ENCODE measurements at regions not wholly inside any gene's neighbourhood (a gene's known extent, or its start where the extent isn't known, plus 50 kb on each side); places are given as distances from the start of the nearest gene placed in this dataset.

GRCh38 chr12:5197131-5197530, 153.5 kb downstream of the KCNA5 start:
- Histone ChIP-seq H3K4me3 (no peak overlapping the region), H3K27me3 (no peaks in the 10 kb centered on the region), H3K27ac (no peak overlapping the region), H3K9me3 (no peaks in the 10 kb centered on the region), H3K4me1 (ENCODE audit: insufficient read depth) (no peaks in the 10 kb centered on the region), H3K36me3 (no peaks in the 10 kb centered on the region)
- WGBS, 3 donors, result 11 to 26% (median 18%) methylated on average over 1 of the region's 1 CpG
- DNase-seq, result no peak
- TF ChIP-seq CTCF (IDR thresholded peaks at IDR 0.05) (no peak), EP300 (IDR thresholded peaks at IDR 0.05) (no peak), POLR2A (IDR thresholded peaks at IDR 0.05) (no peak)
- intact Hi-C loops (cut with DNase I), result no loop called here

- H3K27ac ChIP-seq, result no peak overlapping the region
- H3K4me1 ChIP-seq (ENCODE audit: insufficient read depth), result no peaks in the 10 kb centered on the region
- TF ChIP-seq EP300 (IDR thresholded peaks at IDR 0.05) (no peak), POLR2A (IDR thresholded peaks at IDR 0.05) (no peak), CTCF (IDR thresholded peaks at IDR 0.05) (no peak)
- no peak overlapping the region for H3K4me3 ChIP-seq
- no peak for DNase-seq
- intact Hi-C loops (cut with DNase I), result no loop called here
- 68 to 73% (median 70%) methylated on average over 2 of the region's 2 CpGs for WGBS, 3 donors
- no peaks in the 10 kb centered on the region for H3K36me3 ChIP-seq
- no peaks in the 10 kb centered on the region for H3K9me3 ChIP-seq
- H3K27me3 ChIP-seq, result no peaks in the 10 kb centered on the region
Measured at GRCh38 chr12:5197656-5198055, 154.0 kb downstream of the KCNA5 start.

GRCh38 chr12:5200278-5201087, 156.8 kb downstream of the KCNA5 start:
- H3K9me3 ChIP-seq, result no peaks in the 10 kb centered on the region
- H3K27ac ChIP-seq, result no peak overlapping the region
- TF ChIP-seq EP300 (IDR thresholded peaks at IDR 0.05) (no peak), POLR2A (IDR thresholded peaks at IDR 0.05) (no peak), CTCF (IDR thresholded peaks at IDR 0.05) (no peak)
- DNase-seq, result peak in 1 of 5 donors; percentile 35
- intact Hi-C loops (cut with DNase I), result no loop called here
- 24 to 30% (median 28%) methylated on average over 14 of the region's 14 CpGs for WGBS, 3 donors
- H3K36me3 ChIP-seq, result no peaks in the 10 kb centered on the region
- no peak overlapping the region for H3K4me3 ChIP-seq
- no peaks in the 10 kb centered on the region for H3K4me1 ChIP-seq (ENCODE audit: insufficient read depth)
- no peaks in the 10 kb centered on the region for H3K27me3 ChIP-seq

GRCh38 chr12:5201554-5202218, 158.0 kb downstream of the KCNA5 start:
- Histone ChIP-seq H3K4me1 (ENCODE audit: insufficient read depth) (no peaks in the 10 kb centered on the region), H3K36me3 (no peaks in the 10 kb centered on the region), H3K4me3 (no peak overlapping the region), H3K9me3 (no peaks in the 10 kb centered on the region), H3K27me3 (no peaks in the 10 kb centered on the region), H3K27ac (no peak overlapping the region)
- TF ChIP-seq EP300 (IDR thresholded peaks at IDR 0.05), result no peak
- no peak for TF ChIP-seq POLR2A (IDR thresholded peaks at IDR 0.05)
- TF ChIP-seq CTCF (IDR thresholded peaks at IDR 0.05), result no peak
- intact Hi-C loops (cut with DNase I), result no loop called here
- no peak for DNase-seq
- 46 to 65% (median 53%) methylated on average over 18 of the region's 18 CpGs for WGBS, 3 donors

Data from ovary (tissue), 7 donors.